HG02642 (cell line): ENCODE measurements at regions not wholly inside any gene's neighbourhood (a gene's known extent, or its start where the extent isn't known, plus 50 kb on each side); places are given as distances from the start of the nearest gene placed in this dataset.

Source experiments
- ATAC-seq: cut with Tn5 transposase; IDR thresholded peaks from one replicate; pipeline ENCODE4 v1.9.1; 2021; ENCODE audit warnings: mild to moderate bottlenecking; ENCODE audit not compliant: unreplicated experiment, poor library complexity

GRCh38 chr21:22941779-22942490 lies 1943.7 kb downstream of the NCAM2 start:
- ATAC-seq, result no peak

GRCh38 chr21:22955559-22955958 lies 1957.3 kb downstream of the NCAM2 start:
- no peak for ATAC-seq

- no peak for ATAC-seq
Measured at GRCh38 chr21:22961258-22961657, 1963.0 kb downstream of the NCAM2 start.

GRCh38 chr21:22965455-22966135 lies 1967.4 kb downstream of the NCAM2 start:
- no peak for ATAC-seq

GRCh38 chr21:22981819-22982218 lies 1983.6 kb downstream of the NCAM2 start:
- ATAC-seq, result no peak

- no peak for ATAC-seq
Measured at GRCh38 chr21:22993144-22993543, 1994.9 kb downstream of the NCAM2 start.

- ATAC-seq, result no peak
Measured at GRCh38 chr21:22993822-22994574, 1995.8 kb downstream of the NCAM2 start.

GRCh38 chr21:23003951-23004350 lies 2005.7 kb downstream of the NCAM2 start:
- ATAC-seq, result no peak

- ATAC-seq, result no peak
Measured at GRCh38 chr21:23008601-23009202, 2010.5 kb downstream of the NCAM2 start.

- no peak for ATAC-seq
Measured at GRCh38 chr21:23009360-23009759, 2011.2 kb downstream of the NCAM2 start.

GRCh38 chr21:23014021-23014420 lies 2015.8 kb downstream of the NCAM2 start:
- ATAC-seq, result no peak

GRCh38 chr21:23016617-23017016 lies 2018.4 kb downstream of the NCAM2 start:
- ATAC-seq, result no peak

- ATAC-seq, result no peak
Measured at GRCh38 chr21:23017989-23018388, 2019.8 kb downstream of the NCAM2 start.

GRCh38 chr21:23020969-23021368 lies 2022.8 kb downstream of the NCAM2 start:
- ATAC-seq, result no peak

- no peak for ATAC-seq
Measured at GRCh38 chr21:23021481-23021880, 2023.3 kb downstream of the NCAM2 start.

GRCh38 chr21:23026878-23027277 lies 2028.7 kb downstream of the NCAM2 start:
- no peak for ATAC-seq

GRCh38 chr21:23039846-23040245 lies 2041.6 kb downstream of the NCAM2 start:
- no peak for ATAC-seq

- ATAC-seq, result no peak
Measured at GRCh38 chr21:23045955-23046354, 2047.7 kb downstream of the NCAM2 start.

- ATAC-seq, result no peak
Measured at GRCh38 chr21:23067672-23068071, 2069.5 kb downstream of the NCAM2 start.

GRCh38 chr21:23083242-23083641 lies 2085.0 kb downstream of the NCAM2 start:
- no peak for ATAC-seq

GRCh38 chr21:23093259-23093658 lies 2095.1 kb downstream of the NCAM2 start:
- ATAC-seq, result no peak
